Astrocyte of the hippocampus (primary cell): ENCODE measurements at regions not wholly inside any gene's neighbourhood (a gene's known extent, or its start where the extent isn't known, plus 50 kb on each side); places are given as distances from the start of the nearest gene placed in this dataset.
"Not testable (repeated sequence)": the region's sequence is repeated elsewhere in the genome, so short reads cannot be mapped to it uniquely, and the experiment has no call there.

Experiments used
- DNase-seq: peaks from one replicate; pipeline ENCODE4 v3.0.0; 2011; ENCODE audit warnings: low read depth, low spot score

GRCh38 chr5:43824325-43824964, 221.5 kb downstream of the NNT start:
- not testable (repeated sequence) for DNase-seq

GRCh38 chr5:43818394-43818793, 215.4 kb downstream of the NNT start:
- not testable (repeated sequence) for DNase-seq

- DNase-seq: no peak
Measured at GRCh38 chr5:43815497-43815896, 212.5 kb downstream of the NNT start.

DNA sequence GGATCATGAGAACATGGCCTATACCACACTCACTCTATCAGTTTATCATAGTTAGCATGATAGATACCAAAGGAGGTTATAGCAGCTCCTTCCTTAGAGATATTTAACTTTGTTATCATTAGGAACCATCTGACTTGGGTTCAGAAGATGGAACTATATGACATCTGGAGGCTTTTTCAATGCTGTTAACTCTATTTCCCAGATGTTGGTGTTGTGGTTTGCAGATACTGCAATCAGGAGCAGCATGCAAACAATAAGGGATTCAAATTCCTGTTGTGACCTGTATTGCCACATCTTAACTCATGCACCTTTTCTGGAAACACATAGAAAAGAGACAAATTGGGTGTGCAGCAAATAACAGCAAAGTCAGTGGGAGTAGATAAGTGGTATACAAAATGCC, 201.7 kb downstream of the NNT start:
- DNase-seq: no peak

GRCh38 chr5:43804041-43804440, 201.1 kb downstream of the NNT start:
- DNase-seq: no peak

- no peak for DNase-seq
Measured at GRCh38 chr5:43802651-43803050, 199.7 kb downstream of the NNT start.

DNA sequence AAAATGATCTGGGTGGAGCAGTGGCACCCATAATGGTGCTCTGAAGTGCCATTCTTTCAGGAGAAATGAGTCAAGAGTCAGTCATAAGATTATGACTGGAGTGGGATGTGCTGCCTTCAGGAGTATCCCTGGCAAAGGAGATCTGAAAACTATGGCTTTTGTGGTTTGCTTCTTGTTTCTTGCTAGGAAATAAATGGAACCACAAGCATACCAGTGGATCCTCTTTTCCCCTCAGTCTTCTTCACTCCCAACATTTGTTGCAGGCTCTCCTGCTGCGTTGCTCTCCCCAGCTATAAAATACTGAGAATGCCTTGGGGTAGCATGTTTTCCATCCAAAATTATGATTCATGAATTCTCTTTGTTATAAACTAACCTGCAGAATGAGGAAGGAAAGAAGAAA, 199.1 kb downstream of the NNT start:
- peak; percentile 45 for DNase-seq

- no peak for DNase-seq
Measured at GRCh38 chr5:43798740-43799139, 195.8 kb downstream of the NNT start.

DNA sequence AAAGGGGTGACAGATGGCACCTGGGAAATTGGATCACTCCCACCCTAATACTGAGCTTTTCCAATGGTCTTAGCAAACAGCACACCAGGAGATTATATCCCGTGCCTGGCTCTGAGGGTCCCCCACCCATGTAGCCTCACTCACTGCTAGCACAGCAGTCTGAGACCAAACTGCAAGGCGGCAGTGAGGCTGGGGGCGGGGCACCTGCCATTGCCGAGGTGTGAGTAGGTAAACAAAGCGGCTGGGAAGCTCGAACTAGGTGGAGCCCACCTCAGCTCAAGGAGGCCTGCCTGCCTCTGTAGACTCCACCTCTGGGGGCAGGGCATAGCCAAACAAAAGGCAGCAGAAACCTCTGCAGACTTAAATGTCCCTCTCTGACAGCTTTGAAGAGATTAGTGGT, 188.9 kb downstream of the NNT start:
- DNase-seq: not testable (repeated sequence)

DNA sequence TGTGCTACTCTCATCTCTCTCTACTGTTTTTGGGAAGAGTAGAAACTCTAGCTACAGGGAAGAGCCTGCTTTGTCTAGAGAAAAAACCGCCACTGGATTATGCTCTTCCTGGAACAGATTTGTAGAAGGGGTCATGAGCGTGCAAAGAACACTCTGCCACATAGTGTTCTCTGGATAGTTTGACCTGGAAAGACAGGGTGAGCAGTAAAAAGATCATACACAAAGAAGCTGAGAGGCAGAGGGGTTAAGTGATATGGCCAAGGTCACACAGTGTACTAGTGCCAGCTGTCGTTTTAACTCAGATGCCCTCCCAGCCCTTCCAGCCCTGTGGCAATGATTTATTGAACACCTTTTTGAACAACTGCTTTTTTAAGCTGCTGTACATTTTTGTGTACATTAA, 182.2 kb downstream of the NNT start:
- no peak for DNase-seq

DNA sequence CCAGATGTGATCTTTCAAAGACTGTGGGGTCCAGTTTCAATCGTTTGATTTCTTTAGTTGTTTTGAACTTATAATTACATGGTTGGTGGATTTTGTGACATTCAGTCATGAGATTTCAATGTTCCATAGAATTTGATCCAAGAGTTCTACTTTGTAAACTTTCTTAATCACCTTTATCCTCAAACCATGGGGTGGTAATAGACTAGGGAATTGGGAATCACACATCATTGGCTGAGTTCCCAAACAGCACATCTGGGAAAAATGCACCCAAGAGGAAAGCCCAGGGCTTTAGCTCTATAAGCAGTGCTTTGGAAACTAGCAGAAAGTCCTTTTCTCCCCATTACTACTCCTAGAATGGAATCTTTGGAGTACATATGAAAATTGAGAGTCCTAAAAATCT, 177.6 kb downstream of the NNT start:
- peak; percentile 22 for DNase-seq

DNA sequence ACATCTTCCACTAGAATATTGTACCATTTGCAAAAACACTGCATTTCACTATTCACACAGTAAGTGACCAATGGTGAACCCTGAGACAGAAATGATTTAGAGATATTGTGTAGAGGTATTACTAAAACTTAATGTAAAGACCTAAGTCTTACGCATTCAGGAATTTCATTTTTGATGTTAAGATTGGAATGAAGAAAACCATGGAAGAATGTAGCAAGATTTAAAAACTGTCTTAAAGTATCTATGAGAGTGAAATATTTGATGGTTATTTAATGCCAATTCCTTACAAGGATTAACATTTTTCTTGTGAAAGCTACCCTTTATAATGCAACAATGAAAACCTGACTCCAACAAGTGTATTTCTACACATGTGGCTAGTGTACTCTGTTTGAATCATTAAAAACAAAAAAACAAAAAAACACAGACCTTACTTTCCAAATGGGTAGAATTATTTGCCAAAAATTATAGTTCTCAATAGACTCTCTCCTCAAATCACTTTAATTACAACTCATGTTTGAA, 172.0 kb downstream of the NNT start:
- DNase-seq: no peak

DNA sequence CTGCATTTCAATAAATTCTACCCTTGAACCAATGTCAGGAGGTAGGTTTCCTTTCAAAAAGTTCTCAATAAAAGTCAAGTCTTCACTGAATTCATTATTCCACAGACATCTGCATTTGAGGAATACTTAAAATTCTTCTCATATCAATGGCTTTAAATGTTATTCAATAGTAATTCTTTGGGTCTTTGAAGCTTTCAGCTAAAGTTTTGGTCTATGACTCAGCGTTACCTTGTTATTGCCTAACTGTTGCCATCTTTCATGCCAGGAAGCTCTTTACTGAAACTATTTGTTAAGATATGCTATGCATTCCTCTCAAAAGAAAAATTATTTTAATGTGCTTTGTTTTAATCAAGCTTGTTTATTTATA, 170.5 kb downstream of the NNT start:
- peak; percentile 80 for DNase-seq

DNA sequence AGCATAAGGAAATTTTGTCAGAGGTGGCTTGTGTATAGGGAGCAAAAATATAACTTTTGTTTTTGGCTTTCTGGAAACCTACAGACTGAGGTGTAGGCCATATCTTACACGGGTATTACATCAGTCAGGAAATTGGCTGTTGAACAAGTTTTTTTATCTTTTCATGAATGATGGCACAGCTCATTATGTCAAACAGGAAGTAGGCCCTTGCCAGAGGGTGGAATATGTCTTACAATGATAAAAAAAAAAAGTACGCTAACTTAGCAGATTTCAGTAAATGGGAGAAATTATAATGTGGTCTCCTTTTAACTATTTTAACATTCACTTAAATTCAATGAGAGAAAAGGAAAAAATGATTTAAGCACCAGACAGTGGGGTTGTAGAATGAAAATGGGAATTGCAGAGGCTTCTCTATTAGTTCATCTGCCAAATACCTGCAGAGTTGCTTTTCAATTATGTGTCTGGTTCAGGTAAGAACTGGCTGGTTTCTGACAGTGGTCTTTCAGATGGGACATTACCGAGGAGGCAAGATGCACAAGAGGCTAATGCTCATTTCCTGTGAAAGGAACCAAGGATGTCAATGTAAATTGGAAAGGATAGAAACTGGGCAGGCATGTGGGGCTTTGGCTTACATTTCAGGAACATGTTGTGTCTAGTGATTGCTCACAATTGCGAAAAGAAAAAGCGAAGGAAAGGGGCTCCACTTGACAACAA, 169.9 kb downstream of the NNT start:
- peak; percentile 35 for DNase-seq

DNA sequence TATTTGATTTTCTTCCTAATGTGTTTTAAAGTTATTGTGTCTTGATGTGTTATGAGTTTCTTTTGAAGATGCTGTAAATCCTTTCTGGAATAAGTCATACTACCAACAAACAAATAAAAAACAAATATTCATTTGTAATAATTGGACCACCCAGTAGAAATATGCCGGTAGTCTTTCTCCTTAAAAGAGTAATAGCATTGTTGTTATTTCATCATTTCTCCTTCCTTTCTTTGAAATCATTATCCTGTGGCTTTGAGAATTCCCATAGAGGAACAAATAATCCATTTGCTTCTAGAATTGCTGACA, 169.4 kb downstream of the NNT start:
- DNase-seq: no peak

GRCh38 chr5:43771611-43772031, 168.6 kb downstream of the NNT start:
- DNase-seq: no peak

- DNase-seq: no peak
Measured at GRCh38 chr5:43769571-43770355, 166.8 kb downstream of the NNT start.
